Neuronal stem cell (in vitro differentiated cells): ENCODE measurements at regions not wholly inside any gene's neighbourhood (a gene's known extent, or its start where the extent isn't known, plus 50 kb on each side); places are given as distances from the start of the nearest gene placed in this dataset.

Source experiments
- DNase-seq: peaks from one replicate; pipeline ENCODE4 v3.0.0-alpha.2; 2013; ENCODE audit warnings: low spot score
- H2AFZ ChIP-seq: one replicate; pipeline ENCODE4 v1.6.1; 2013; ENCODE audit warnings: mild to moderate bottlenecking, low read length, inconsistent platforms
- H2AK5ac ChIP-seq: 2 replicates; pipeline ENCODE4 v1.6.1; 2013; ENCODE audit warnings: low read depth, mild to moderate bottlenecking, inconsistent platforms, low read length, moderate library complexity, mixed read lengths
- H2BK120ac ChIP-seq: 2 replicates; pipeline ENCODE4 v1.6.1; 2013; ENCODE audit warnings: low read depth, mild to moderate bottlenecking, inconsistent platforms, low read length, moderate library complexity, mixed read lengths
- H2BK12ac ChIP-seq: one replicate; pipeline ENCODE4 v1.6.1; 2013; ENCODE audit warnings: low read length, inconsistent platforms
- H2BK15ac ChIP-seq: 2 replicates; pipeline ENCODE4 v1.6.1; 2013; ENCODE audit warnings: mild to moderate bottlenecking, low read length, inconsistent platforms, mixed read lengths
- H2BK5ac ChIP-seq: one replicate; pipeline ENCODE4 v1.6.1; 2013; ENCODE audit warnings: inconsistent platforms, mild to moderate bottlenecking, low read length, moderate library complexity
- H3K14ac ChIP-seq: one replicate; pipeline ENCODE4 v1.6.1; 2013; ENCODE audit warnings: low read length, inconsistent platforms
- H3K18ac ChIP-seq: 2 replicates; pipeline ENCODE4 v1.6.1; 2013; ENCODE audit warnings: low read length, inconsistent platforms
- H3K23ac ChIP-seq: 2 replicates; pipeline ENCODE4 v1.6.1; 2013; ENCODE audit warnings: low read depth, mild to moderate bottlenecking, mixed read lengths, low read length, inconsistent platforms; ENCODE audit not compliant: poor library complexity
- H3K27ac ChIP-seq: replicated peaks from 3 replicates; pipeline ENCODE4 v1.5.1; 2013; ENCODE audit warnings: low read length, inconsistent platforms
- H3K27me3 ChIP-seq, 3 experiments: 2 replicates each; pipeline ENCODE4 v1.6.1; 2013; ENCODE audit warnings: low read length in 3 of 3, mild to moderate bottlenecking in 2 of 3, inconsistent platforms in 1 of 3, low read depth in 1 of 3, mixed read lengths in 1 of 3, moderate library complexity in 1 of 3; ENCODE audit not compliant: control insufficient read depth in 3 of 3, insufficient read depth in 3 of 3
- H3K36me3 ChIP-seq, 2 donors: replicated peaks in 1 of 2; 2 replicates each; pipeline ENCODE4 v1.6.1; 2013; ENCODE audit warnings: low read length in 2 of 2; ENCODE audit not compliant: control insufficient read depth in 2 of 2, insufficient read depth in 2 of 2
- H3K4ac ChIP-seq: 2 replicates; pipeline ENCODE4 v1.6.1; 2013; ENCODE audit warnings: inconsistent platforms, mild to moderate bottlenecking, low read length, moderate library complexity
- H3K4me1 ChIP-seq, 2 donors: 1 replicate in 1 of 2; 2 replicates in 1 of 2; pipeline ENCODE4 v1.6.1; 2013; ENCODE audit warnings: low read length in 2 of 2, low read depth in 1 of 2; ENCODE audit not compliant: control insufficient read depth in 2 of 2, insufficient read depth in 1 of 2
- H3K4me2 ChIP-seq: one replicate; pipeline ENCODE4 v1.6.1; 2013; ENCODE audit warnings: mild to moderate bottlenecking, low read length, inconsistent platforms; ENCODE audit not compliant: insufficient read depth, poor library complexity, severe bottlenecking
- H3K4me3 ChIP-seq, 2 donors: 2 replicates each; pipeline ENCODE4 v1.5.1; 2013; ENCODE audit warnings: low read length in 2 of 2, mild to moderate bottlenecking in 2 of 2, inconsistent platforms in 1 of 2, moderate library complexity in 1 of 2
- H3K79me1 ChIP-seq: one replicate; pipeline ENCODE4 v1.6.1; 2013; ENCODE audit warnings: low read depth, mild to moderate bottlenecking, inconsistent platforms, low read length, moderate library complexity
- H3K9ac ChIP-seq: one replicate; pipeline ENCODE4 v1.6.1; 2013; ENCODE audit warnings: mild to moderate bottlenecking, low read depth, low read length, inconsistent platforms; ENCODE audit not compliant: poor library complexity
- H3K9me3 ChIP-seq, 2 donors: replicated peaks in 1 of 2; 2 replicates each; pipeline versions ENCODE3 to v1.6.1; 2013; ENCODE audit warnings: low read length in 2 of 2, mild to moderate bottlenecking in 2 of 2, inconsistent platforms in 1 of 2, low read depth in 1 of 2, mixed read lengths in 1 of 2, moderate library complexity in 1 of 2; ENCODE audit not compliant: control insufficient read depth in 2 of 2, insufficient read depth in 1 of 2
- H4K8ac ChIP-seq: one replicate; pipeline ENCODE4 v1.6.1; 2013; ENCODE audit warnings: low read depth, mild to moderate bottlenecking, inconsistent platforms, low read length, moderate library complexity
- H4K91ac ChIP-seq: one replicate; pipeline ENCODE4 v1.6.1; 2013; ENCODE audit warnings: low read length, low read depth, mild to moderate bottlenecking, inconsistent platforms; ENCODE audit not compliant: poor library complexity
- WGBS, 2 donors: extraction: QIAGEN DNeasy Blood & Tissue Kit; methylation state at CpG; one replicate each; pipeline ENCODE4 v1.1.7; 2013; ENCODE audit warnings: missing lambda C conversion rate in 2 of 2, mixed read lengths in 1 of 2; ENCODE audit not compliant: insufficient read length in 2 of 2, insufficient replicate concordance in 1 of 2; ENCODE audit errors: extremely low coverage in 2 of 2; 5-methylcytosine and 5-hydroxymethylcytosine counted together

GRCh38 chr6:153942361-153942760 lies 96.7 kb upstream of the OPRM1 start:
- Histone ChIP-seq H3K4me1 (no peaks in the 10 kb centered on the region), H3K4me3 (no peak overlapping the region), H2BK120ac (no peak overlapping the region), H2BK15ac (no peak overlapping the region), H3K79me1 (no peaks in the 10 kb centered on the region), H3K27me3 (no peaks in the 10 kb centered on the region), H3K27ac (no peak overlapping the region), H3K9ac (no peak overlapping the region), H2AFZ (no peak overlapping the region), H2BK5ac (no peak overlapping the region), H3K4me2 (no peak overlapping the region), H3K4ac (no peak overlapping the region), H2AK5ac (no peak overlapping the region), H4K91ac (no peak overlapping the region), H4K8ac (no peak overlapping the region), H2BK12ac (no peak overlapping the region), H3K9me3 (no peaks in the 10 kb centered on the region), H3K18ac (no peak overlapping the region), H3K36me3 (no peaks in the 10 kb centered on the region), H3K14ac (no peak overlapping the region), H3K23ac (no peak overlapping the region)
- WGBS, 2 donors, result no CpG with 5 or more reads among the region's 1 CpG
- no peak for DNase-seq

GRCh38 chr6:153941768-153942167 lies 97.3 kb upstream of the OPRM1 start:
- Histone ChIP-seq H3K79me1 (no peaks in the 10 kb centered on the region), H3K36me3 (no peaks in the 10 kb centered on the region), H3K4me3 (no peak overlapping the region), H2BK15ac (no peak overlapping the region), H3K4ac (no peak overlapping the region), H3K9me3 (no peaks in the 10 kb centered on the region), H3K23ac (no peak overlapping the region), H3K9ac (no peak overlapping the region), H3K14ac (no peak overlapping the region), H3K4me2 (no peak overlapping the region), H4K8ac (no peak overlapping the region), H3K27me3 (no peaks in the 10 kb centered on the region), H2BK5ac (no peak overlapping the region), H3K4me1 (no peaks in the 10 kb centered on the region), H2AFZ (no peak overlapping the region), H4K91ac (no peak overlapping the region), H3K27ac (no peak overlapping the region), H2BK12ac (no peak overlapping the region), H2AK5ac (no peak overlapping the region), H3K18ac (no peak overlapping the region), H2BK120ac (no peak overlapping the region)
- no CpG with 5 or more reads among the region's 2 CpGs for WGBS, 2 donors
- DNase-seq, result no peak

DNA sequence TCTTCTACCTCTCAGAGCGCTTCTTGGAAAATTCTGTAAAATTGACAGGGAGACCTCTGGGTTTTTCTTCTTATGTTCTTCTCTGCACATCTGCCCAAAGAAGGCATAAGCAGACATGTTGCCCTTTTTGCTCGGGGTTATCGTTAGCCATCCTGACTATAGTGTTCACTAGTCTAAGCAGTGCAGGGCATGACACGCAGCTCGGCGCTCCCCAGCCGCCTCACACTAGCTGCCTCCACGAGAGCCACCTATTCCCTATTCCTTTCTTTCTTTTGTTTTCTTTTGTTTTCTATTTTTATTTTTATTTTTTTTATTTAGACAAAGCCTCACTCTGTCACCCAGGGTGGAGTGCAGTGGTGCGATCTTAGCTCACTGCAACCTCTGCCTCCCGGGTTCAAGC lies 100.2 kb upstream of the OPRM1 start:
- no peak for DNase-seq
- H4K8ac ChIP-seq, result no peak overlapping the region
- WGBS, 2 donors, result no CpG with 5 or more reads among the region's 10 CpGs
- no peaks in the 10 kb centered on the region for H3K9me3 ChIP-seq
- H3K4me3 ChIP-seq, result no peak overlapping the region
- no peak overlapping the region for H4K91ac ChIP-seq
- no peak overlapping the region for H3K4me2 ChIP-seq
- no peak overlapping the region for H3K4ac ChIP-seq
- no peak overlapping the region for H3K27ac ChIP-seq
- H2AFZ ChIP-seq, result no peak overlapping the region
- H3K14ac ChIP-seq, result no peak overlapping the region
- no peak overlapping the region for H3K18ac ChIP-seq
- no peaks in the 10 kb centered on the region for H3K4me1 ChIP-seq
- H2AK5ac ChIP-seq, result no peak overlapping the region
- no peaks in the 10 kb centered on the region for H3K79me1 ChIP-seq
- H3K27me3 ChIP-seq, result no peaks in the 10 kb centered on the region
- no peak overlapping the region for H3K23ac ChIP-seq
- H2BK5ac ChIP-seq, result no peak overlapping the region
- no peaks in the 10 kb centered on the region for H3K36me3 ChIP-seq
- H2BK12ac ChIP-seq, result no peak overlapping the region
- H3K9ac ChIP-seq, result no peak overlapping the region
- no peak overlapping the region for H2BK15ac ChIP-seq
- no peak overlapping the region for H2BK120ac ChIP-seq

- Histone ChIP-seq H3K4me3 (no peak overlapping the region), H2BK12ac (no peak overlapping the region)
Measured at GRCh38 chr6:153931431-153931830, 107.6 kb upstream of the OPRM1 start.

More at GRCh38 chr6:153931431-153931830, 107.6 kb upstream of the OPRM1 start:
- Histone ChIP-seq H2BK5ac (no peak overlapping the region), H3K36me3 (no peaks in the 10 kb centered on the region), H3K4me2 (no peak overlapping the region), H3K18ac (no peak overlapping the region), H3K23ac (no peak overlapping the region), H3K14ac (no peak overlapping the region), H3K79me1 (no peaks in the 10 kb centered on the region), H3K4ac (no peak overlapping the region), H2BK15ac (no peak overlapping the region), H2BK120ac (no peak overlapping the region), H3K27me3 (no peaks in the 10 kb centered on the region), H2AFZ (no peak overlapping the region), H4K8ac (no peak overlapping the region), H4K91ac (no peak overlapping the region), H3K27ac (no peak overlapping the region), H3K9me3 (no peaks in the 10 kb centered on the region), H3K4me1 (no peaks in the 10 kb centered on the region), H3K9ac (no peak overlapping the region), H2AK5ac (no peak overlapping the region)
- no peak for DNase-seq
- WGBS, 2 donors, result no CpG with 5 or more reads among the region's 3 CpGs
